ENCODE measurements at regions not wholly inside any gene's neighbourhood (a gene's known extent, or its start where the extent isn't known, plus 50 kb on each side); places are given as distances from the start of the nearest gene placed in this dataset.

DNA sequence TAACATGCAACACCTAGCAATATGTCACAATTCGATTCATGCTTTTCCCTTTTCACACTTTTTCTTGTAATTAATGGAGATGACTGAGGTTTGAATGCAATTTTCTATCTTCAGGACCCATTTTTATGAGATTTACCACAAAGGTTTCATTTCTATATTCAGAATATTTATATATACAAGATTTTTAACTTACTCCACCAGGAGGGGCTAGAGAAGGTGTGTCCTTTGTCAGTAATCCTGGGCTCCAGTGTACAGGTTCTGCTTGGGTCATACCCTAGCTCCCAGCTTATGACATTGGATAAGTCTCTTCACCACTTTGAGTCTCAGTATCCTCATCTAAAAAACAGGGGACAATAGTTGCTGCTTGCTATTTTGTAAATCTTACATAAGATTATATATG, 95.7 kb upstream of the SLC24A5 start:
- H3K4me3 ChIP-seq (replicated peaks; ENCODE audit: low read depth, low read length): no peak overlapping the region
- TF ChIP-seq, protein P1, sequence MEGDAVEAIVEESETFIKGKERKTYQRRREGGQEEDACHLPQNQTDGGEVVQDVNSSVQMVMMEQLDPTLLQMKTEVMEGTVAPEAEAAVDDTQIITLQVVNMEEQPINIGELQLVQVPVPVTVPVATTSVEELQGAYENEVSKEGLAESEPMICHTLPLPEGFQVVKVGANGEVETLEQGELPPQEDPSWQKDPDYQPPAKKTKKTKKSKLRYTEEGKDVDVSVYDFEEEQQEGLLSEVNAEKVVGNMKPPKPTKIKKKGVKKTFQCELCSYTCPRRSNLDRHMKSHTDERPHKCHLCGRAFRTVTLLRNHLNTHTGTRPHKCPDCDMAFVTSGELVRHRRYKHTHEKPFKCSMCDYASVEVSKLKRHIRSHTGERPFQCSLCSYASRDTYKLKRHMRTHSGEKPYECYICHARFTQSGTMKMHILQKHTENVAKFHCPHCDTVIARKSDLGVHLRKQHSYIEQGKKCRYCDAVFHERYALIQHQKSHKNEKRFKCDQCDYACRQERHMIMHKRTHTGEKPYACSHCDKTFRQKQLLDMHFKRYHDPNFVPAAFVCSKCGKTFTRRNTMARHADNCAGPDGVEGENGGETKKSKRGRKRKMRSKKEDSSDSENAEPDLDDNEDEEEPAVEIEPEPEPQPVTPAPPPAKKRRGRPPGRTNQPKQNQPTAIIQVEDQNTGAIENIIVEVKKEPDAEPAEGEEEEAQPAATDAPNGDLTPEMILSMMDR (IDR thresholded peaks at IDR 0.05; ENCODE audit: low read length, missing control alignments): no peak

DNA sequence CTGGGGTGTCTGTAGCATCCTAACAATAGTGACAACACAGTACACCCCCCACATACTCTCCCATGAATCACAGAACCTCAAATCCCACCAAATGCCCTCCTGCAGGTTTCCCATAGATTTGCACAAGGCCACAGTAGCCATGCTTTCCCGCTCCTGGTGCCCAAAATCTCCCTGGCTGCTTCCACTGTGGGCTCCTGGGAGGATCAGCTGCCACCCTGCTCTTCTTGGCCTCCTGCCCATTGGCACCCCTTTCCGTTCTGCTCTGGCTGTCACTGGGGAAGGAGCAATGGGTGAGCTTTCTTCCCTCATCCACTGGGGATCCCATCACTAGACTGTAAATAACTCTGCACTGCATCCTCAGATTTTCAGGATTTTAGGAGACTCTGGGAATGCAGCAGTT, 92.1 kb upstream of the SLC24A5 start:
- H3K4me3 ChIP-seq (replicated peaks; ENCODE audit: low read depth, low read length): no peak overlapping the region
- TF ChIP-seq, protein P1 (IDR thresholded peaks at IDR 0.05; ENCODE audit: low read length, missing control alignments): no peak
- no peak for DNase-seq (ENCODE audit: low read depth)

More for the DNA sequence above, 95.7 kb upstream of the SLC24A5 start:
- DNase-seq (ENCODE audit: low read depth): no peak

DNA sequence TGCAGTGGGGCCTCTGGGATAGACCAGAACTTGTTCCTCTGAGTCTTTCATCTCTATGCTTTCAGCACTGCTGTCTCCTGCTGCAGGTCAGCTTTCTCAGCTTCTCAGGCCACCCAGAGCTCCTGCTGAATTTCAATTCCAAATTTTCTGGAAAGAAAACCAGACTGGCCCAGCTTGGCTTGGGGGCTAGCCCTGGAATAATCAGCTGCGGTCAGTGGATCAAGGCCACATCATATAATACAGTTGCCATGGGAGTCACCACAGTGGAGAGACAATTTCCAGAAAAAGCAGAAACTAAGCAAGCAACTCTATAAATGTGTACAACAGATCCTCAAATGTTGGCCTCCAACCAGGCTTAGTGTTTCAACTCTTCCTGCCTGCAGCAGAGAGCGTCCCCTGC, 91.1 kb upstream of the SLC24A5 start:
- no peak overlapping the region for H3K4me3 ChIP-seq (replicated peaks; ENCODE audit: low read depth, low read length)
- DNase-seq (ENCODE audit: low read depth): no peak
- TF ChIP-seq, protein P1 (IDR thresholded peaks at IDR 0.05; ENCODE audit: low read length, missing control alignments): no peak

DNA sequence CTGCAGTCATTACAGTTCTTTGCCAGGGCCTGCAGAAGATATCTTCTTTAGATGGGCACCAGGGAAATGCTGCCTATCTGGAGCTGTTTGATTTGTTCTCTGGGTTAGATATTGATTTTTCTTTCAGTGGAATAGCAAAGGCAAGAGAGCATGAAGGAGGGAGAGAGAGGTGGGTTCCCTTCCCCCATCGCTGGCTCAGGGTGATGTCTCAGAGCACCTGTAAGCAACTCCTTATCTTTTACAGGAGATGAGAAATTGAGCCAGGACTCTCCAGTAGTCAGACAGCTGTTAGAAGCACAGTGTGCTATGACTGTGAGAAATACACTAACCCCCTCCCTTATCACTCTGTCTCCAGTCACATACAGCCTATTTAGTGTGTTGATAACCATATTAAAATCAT, 89.3 kb upstream of the SLC24A5 start:
- TF ChIP-seq, protein P1 (IDR thresholded peaks at IDR 0.05; ENCODE audit: low read length, missing control alignments): no peak
- H3K4me3 ChIP-seq (replicated peaks; ENCODE audit: low read depth, low read length): no peak overlapping the region
- DNase-seq (ENCODE audit: low read depth): no peak

DNA sequence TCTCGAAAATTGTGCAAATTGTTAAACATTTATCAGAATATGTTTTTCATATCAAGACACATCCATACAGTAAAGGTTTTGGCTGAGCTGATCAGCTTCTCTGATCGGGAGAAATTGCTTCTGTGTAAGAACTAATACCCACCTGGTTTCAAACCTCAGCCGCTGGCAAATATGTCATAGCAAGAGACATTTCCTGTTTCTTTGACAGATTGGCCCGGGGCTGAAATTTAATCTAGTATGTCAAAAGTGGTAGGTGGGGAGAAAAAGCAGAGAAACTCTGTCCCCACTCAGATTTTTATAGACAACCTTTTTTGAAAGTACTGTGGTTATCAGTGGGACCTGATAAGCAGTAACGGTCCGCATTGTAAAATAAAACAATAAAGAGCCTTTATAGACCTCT, 88.8 kb upstream of the SLC24A5 start:
- H3K4me3 ChIP-seq (replicated peaks; ENCODE audit: low read depth, low read length): no peak overlapping the region
- TF ChIP-seq, protein P1 (IDR thresholded peaks at IDR 0.05; ENCODE audit: low read length, missing control alignments): no peak
- no peak for DNase-seq (ENCODE audit: low read depth)

DNA sequence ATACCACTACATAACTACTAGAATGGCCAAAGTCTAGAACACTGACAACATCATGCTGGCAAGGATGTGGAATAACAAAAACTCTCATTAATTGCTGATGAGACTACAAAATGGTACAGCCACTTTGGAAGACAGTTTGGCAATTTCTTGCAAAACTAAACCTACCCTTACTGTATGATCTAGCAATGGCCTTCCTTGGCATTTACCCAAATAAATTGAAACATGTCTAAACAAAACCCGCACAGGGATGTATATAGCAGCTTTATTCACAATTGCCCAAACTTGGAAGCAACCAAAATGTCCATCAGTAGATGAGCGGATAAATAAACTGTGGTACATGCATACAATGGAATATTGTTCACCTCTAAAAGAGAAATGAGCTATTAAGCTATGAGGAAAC, 87.9 kb upstream of the SLC24A5 start:
- TF ChIP-seq, protein P1 (IDR thresholded peaks at IDR 0.05; ENCODE audit: low read length, missing control alignments): no peak
- H3K4me3 ChIP-seq (replicated peaks; ENCODE audit: low read depth, low read length): no peak overlapping the region
- no peak for DNase-seq (ENCODE audit: low read depth)

DNA sequence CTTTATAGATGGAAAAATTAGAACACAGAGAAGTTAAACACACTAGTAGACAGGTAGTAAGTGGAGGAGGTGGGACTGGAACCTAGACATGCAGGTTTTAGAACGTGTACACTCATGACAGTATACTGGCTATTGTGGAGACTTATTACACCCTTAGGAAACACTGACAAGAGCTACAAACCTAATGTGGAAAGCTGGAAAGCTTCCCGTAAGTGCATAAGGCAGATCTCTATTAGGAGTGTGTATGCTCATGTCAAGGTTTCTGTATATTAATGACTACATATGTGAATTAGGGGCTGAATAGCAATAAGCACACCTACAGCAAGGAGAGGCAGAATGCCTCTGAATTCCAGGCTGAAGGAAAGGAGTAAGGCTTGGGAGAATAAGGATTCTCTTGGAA, 82.6 kb upstream of the SLC24A5 start:
- TF ChIP-seq, protein P1 (IDR thresholded peaks at IDR 0.05; ENCODE audit: low read length, missing control alignments): no peak
- H3K4me3 ChIP-seq (replicated peaks; ENCODE audit: low read depth, low read length): no peak overlapping the region
- DNase-seq (ENCODE audit: low read depth): no peak
